H1 (cell line): ENCODE measurements at regions not wholly inside any gene's neighbourhood (a gene's known extent, or its start where the extent isn't known, plus 50 kb on each side); places are given as distances from the start of the nearest gene placed in this dataset.

Experiments
- KDM1A ChIP-seq: fragments of 200-600, 300-600 bp; sonication (generic); IDR thresholded peaks from 2 replicates; pipeline ENCODE4 v1.7.1; 2016; ENCODE audit warnings: mild to moderate bottlenecking, low read length, borderline replicate concordance
- SIRT6 ChIP-seq: IDR thresholded peaks from one replicate; pipeline ENCODE4 v1.7.1; 2012; ENCODE audit warnings: low read length, inconsistent platforms
- USF2 ChIP-seq: IDR thresholded peaks from 2 replicates; pipeline ENCODE4 v1.6.1; 2011; ENCODE audit warnings: low read length, improper control_type of control experiment

- no peak for TF ChIP-seq USF2
- TF ChIP-seq KDM1A: no peak
- no peak for TF ChIP-seq SIRT6
Measured at GRCh38 chr3:64440498-64440897, 215.2 kb upstream of the PRICKLE2 start (continued).
